Panc1 (cell line): ENCODE measurements at regions not wholly inside any gene's neighbourhood (a gene's known extent, or its start where the extent isn't known, plus 50 kb on each side); places are given as distances from the start of the nearest gene placed in this dataset.

Source experiments
- ATAC-seq: fragments of 200-7000 bp; cut with Tn5 transposase; 2 replicates; pipeline ENCODE4 v1.9.1; 2020; ENCODE audit warnings: mild to moderate bottlenecking, moderate library complexity
- BruUV-seq: library from RNA; stranded (reverse); fragments of 400-500 nt; replicated peaks from 2 replicates; lab custom pipeline; 2021; lab: Mats Ljungman, UMichigan
- CTCF ChIA-PET: fragments of 300-600 bp; sonication (Branson Sonifier 250); formaldehyde crosslinking; loops from one replicate; lab custom pipeline; 2022; ENCODE audit warnings: antibody characterized with exemption; lab: Charles Lee
- POLR2A ChIA-PET: fragments of 300-600 bp; sonication (Branson Sonifier 250); formaldehyde crosslinking; loops from one replicate; lab custom pipeline; 2022; ENCODE audit warnings: antibody characterized with exemption; lab: Charles Lee
- DNase-seq: peaks from one replicate; pipeline ENCODE4 v3.0.0-alpha.2; 2010; ENCODE audit warnings: low read depth, low spot score
- H3K27ac ChIP-seq: 2 replicates; pipeline ENCODE4 v1.5.1; 2011; ENCODE audit warnings: mild to moderate bottlenecking, low read length, inconsistent platforms
- H3K27me3 ChIP-seq: fragments of 200-500 bp; sonication (Bioruptor generic); 2 replicates; pipeline ENCODE4 v1.6.0; 2014; ENCODE audit warnings: low read length, inconsistent platforms; ENCODE audit not compliant: control insufficient read depth, insufficient read depth
- H3K36me3 ChIP-seq: fragments of 200-500 bp; sonication (Bioruptor generic); 2 replicates; pipeline ENCODE4 v1.5.1; 2014; ENCODE audit warnings: inconsistent platforms, mild to moderate bottlenecking, low read length, moderate library complexity; ENCODE audit not compliant: control insufficient read depth, insufficient read depth
- H3K4me1 ChIP-seq: 2 replicates; pipeline ENCODE4 v1.5.1; 2011; ENCODE audit warnings: inconsistent platforms, mild to moderate bottlenecking, low read length, moderate library complexity; ENCODE audit not compliant: control insufficient read depth, insufficient read depth
- H3K4me3 ChIP-seq, 2 experiments: 2 replicates each; pipeline ENCODE4 v1.5.1; 2011 to 2012; ENCODE audit warnings: low read depth in 2 of 2, low read length in 2 of 2, mild to moderate bottlenecking in 2 of 2, inconsistent platforms in 1 of 2, moderate library complexity in 1 of 2
- H3K9me3 ChIP-seq: fragments of 200-500 bp; sonication (Bioruptor generic); 2 replicates; pipeline ENCODE4 v1.5.1; 2014; ENCODE audit warnings: low read depth, mild to moderate bottlenecking, inconsistent platforms, low read length, moderate library complexity; ENCODE audit not compliant: control insufficient read depth, insufficient read depth
- POLR2AphosphoS5 ChIP-seq: IDR thresholded peaks from 2 replicates; pipeline ENCODE4 v1.6.1; 2012; ENCODE audit warnings: mild to moderate bottlenecking, low read depth, low read length, moderate library complexity
- SIN3A ChIP-seq: IDR thresholded peaks from 2 replicates; pipeline ENCODE4 v1.6.1; 2012; ENCODE audit warnings: low read depth, mild to moderate bottlenecking, low read length, moderate library complexity, borderline replicate concordance; ENCODE audit not compliant: insufficient read depth
- TCF7L2 ChIP-seq: IDR thresholded peaks from 2 replicates; pipeline ENCODE4 v1.6.1; 2011; ENCODE audit warnings: mild to moderate bottlenecking, low read depth, low read length, inconsistent platforms
- in situ Hi-C: cut with HindIII; loops from 2 replicates; pipeline ENCODE4 v1.10.0; 2016; ENCODE audit warnings: low sequenced_read_pairs, low pct_unique_long_range_greater_than_20kb
- intact Hi-C: fragments of 100-400 bp; cut with micrococcal nuclease; formaldehyde crosslinking; loops from one replicate; pipeline ENCODE4 v1.10.0; 2022; ENCODE audit not compliant: unreplicated experiment
- TF ChIP-seq, protein P1 (sequence below), 2 experiments: IDR thresholded peaks; 2 replicates each; pipeline ENCODE4 v1.6.1; 2011 to 2012; ENCODE audit warnings: low read depth in 2 of 2, control low read depth in 1 of 2, low read length in 1 of 2, mild to moderate bottlenecking in 1 of 2, moderate library complexity in 1 of 2; ENCODE audit not compliant: insufficient read depth in 1 of 2
- TF ChIP-seq, protein P2 (sequence below): fragments of 450-650 bp; IDR thresholded peaks from 2 replicates; pipeline ENCODE4 v1.5.1; 2017; ENCODE audit warnings: mild to moderate bottlenecking

DNA sequence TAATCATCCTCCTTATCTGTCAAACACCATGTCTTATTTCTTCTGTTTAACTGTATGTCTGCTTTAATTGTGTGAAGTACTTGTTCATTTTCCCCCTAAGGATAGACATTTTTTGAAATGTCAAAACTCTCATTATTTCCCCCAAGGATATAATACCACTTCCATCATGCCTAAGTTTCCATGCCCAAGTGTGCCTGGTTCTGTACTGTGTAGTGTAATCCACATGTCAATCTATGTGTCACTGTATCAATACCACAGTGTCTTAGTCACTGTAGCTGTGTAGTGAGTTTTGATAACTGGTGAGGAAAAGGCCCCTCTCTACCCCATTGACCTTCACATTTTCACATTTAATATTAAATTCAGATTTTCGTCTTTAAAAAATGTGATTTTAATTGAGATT lies 1265.5 kb downstream of the PCDH9 start:
- BruUV-seq, result no TSS peak
- no peaks in the 10 kb centered on the region for H3K4me1 ChIP-seq
- H3K27ac ChIP-seq, result no peak overlapping the region
- H3K27me3 ChIP-seq, result no peaks in the 10 kb centered on the region
- ATAC-seq (no peak), DNase-seq (no peak)
- POLR2A ChIA-PET, result no interaction called here
- TF ChIP-seq, protein P1, sequence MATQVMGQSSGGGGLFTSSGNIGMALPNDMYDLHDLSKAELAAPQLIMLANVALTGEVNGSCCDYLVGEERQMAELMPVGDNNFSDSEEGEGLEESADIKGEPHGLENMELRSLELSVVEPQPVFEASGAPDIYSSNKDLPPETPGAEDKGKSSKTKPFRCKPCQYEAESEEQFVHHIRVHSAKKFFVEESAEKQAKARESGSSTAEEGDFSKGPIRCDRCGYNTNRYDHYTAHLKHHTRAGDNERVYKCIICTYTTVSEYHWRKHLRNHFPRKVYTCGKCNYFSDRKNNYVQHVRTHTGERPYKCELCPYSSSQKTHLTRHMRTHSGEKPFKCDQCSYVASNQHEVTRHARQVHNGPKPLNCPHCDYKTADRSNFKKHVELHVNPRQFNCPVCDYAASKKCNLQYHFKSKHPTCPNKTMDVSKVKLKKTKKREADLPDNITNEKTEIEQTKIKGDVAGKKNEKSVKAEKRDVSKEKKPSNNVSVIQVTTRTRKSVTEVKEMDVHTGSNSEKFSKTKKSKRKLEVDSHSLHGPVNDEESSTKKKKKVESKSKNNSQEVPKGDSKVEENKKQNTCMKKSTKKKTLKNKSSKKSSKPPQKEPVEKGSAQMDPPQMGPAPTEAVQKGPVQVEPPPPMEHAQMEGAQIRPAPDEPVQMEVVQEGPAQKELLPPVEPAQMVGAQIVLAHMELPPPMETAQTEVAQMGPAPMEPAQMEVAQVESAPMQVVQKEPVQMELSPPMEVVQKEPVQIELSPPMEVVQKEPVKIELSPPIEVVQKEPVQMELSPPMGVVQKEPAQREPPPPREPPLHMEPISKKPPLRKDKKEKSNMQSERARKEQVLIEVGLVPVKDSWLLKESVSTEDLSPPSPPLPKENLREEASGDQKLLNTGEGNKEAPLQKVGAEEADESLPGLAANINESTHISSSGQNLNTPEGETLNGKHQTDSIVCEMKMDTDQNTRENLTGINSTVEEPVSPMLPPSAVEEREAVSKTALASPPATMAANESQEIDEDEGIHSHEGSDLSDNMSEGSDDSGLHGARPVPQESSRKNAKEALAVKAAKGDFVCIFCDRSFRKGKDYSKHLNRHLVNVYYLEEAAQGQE (IDR thresholded peaks at IDR 0.05; ENCODE audit: insufficient read depth in 1 of 2, low read depth in 2 of 2, low read length in 1 of 2), result no peak
- TF ChIP-seq TCF7L2, result no peak
- TF ChIP-seq, protein P2, sequence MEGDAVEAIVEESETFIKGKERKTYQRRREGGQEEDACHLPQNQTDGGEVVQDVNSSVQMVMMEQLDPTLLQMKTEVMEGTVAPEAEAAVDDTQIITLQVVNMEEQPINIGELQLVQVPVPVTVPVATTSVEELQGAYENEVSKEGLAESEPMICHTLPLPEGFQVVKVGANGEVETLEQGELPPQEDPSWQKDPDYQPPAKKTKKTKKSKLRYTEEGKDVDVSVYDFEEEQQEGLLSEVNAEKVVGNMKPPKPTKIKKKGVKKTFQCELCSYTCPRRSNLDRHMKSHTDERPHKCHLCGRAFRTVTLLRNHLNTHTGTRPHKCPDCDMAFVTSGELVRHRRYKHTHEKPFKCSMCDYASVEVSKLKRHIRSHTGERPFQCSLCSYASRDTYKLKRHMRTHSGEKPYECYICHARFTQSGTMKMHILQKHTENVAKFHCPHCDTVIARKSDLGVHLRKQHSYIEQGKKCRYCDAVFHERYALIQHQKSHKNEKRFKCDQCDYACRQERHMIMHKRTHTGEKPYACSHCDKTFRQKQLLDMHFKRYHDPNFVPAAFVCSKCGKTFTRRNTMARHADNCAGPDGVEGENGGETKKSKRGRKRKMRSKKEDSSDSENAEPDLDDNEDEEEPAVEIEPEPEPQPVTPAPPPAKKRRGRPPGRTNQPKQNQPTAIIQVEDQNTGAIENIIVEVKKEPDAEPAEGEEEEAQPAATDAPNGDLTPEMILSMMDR, result no peak
- TF ChIP-seq POLR2AphosphoS5, result no peak
- TF ChIP-seq SIN3A, result no peak
- H3K9me3 ChIP-seq, result 0 out of 2 replicates have a peak, but pooled peaks cover 2% of the 10 kb centered on the region
- in situ Hi-C loops (no loop called here), intact Hi-C loops (no loop called here)
- no peaks in the 10 kb centered on the region for H3K36me3 ChIP-seq
- CTCF ChIA-PET, result no interaction called here
- no peak overlapping the region for H3K4me3 ChIP-seq

DNA sequence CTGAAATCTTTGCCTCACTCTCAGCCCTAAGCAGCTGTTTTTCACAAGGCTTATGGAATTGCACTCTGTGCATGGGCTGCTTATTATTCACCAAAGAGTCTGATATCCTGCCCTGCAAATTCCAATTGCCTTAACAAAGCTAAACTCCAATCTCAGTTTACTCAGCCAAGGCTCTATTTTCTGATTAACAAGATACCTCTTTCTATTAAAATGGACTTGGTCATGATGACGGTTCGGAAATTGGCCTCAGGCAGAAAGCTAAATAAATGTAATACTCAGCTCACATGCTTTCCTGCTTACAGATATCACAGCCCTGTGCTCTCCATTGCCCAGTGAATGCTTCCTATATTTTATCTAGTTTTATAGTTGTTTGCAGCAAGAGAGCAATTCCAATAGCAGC lies 1270.8 kb downstream of the PCDH9 start:
- in situ Hi-C loops, result no loop called here
- H3K4me3 ChIP-seq, result no peak overlapping the region
- H3K27me3 ChIP-seq, result no peaks in the 10 kb centered on the region
- TF ChIP-seq POLR2AphosphoS5 (no peak), SIN3A (no peak), TCF7L2 (no peak)
- TF ChIP-seq, protein P2, result no peak
- TF ChIP-seq, protein P1 (IDR thresholded peaks at IDR 0.05; ENCODE audit: insufficient read depth in 1 of 2, low read depth in 2 of 2, low read length in 1 of 2), result no peak
- no peaks in the 10 kb centered on the region for H3K36me3 ChIP-seq
- ATAC-seq (no peak), DNase-seq (no peak)
- ChIA-PET CTCF (no interaction called here), POLR2A (interaction anchor here (0.5 kb wide), 1 partner anchor 242 kb away, joined by 5 read pairs; no protein-coding TSS in a partner anchor)
- H3K9me3 ChIP-seq, result peaks cover 12% of the 10 kb centered on the region; the same call in 1 of the 2 replicates
- no peaks in the 10 kb centered on the region for H3K4me1 ChIP-seq
- no TSS peak for BruUV-seq
- intact Hi-C loops, result no loop called here
- H3K27ac ChIP-seq, result no peak overlapping the region
